ENCODE measurements at regions not wholly inside any gene's neighbourhood (a gene's known extent, or its start where the extent isn't known, plus 50 kb on each side); places are given as distances from the start of the nearest gene placed in this dataset.

DNA sequence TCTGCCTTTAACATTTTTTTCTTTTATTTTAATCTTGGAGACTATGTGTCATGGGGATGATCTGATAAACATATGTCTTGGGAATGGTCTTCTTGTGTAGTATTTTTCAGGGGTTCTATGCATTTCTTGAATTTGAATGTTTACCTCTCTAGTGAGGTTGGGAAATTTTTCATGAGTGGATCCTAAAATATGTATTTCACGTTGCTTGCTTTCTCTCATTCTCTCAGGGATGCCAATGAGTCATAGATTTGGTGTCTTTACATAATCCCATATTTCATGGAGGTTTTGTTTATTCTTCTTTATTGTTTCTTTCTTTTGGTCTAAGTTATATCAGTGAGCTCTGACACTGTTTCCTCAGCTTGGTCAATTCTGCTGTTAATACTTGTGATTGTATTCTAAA is 1237.2 kb downstream of the PLA2G4A start:
- Histone ChIP-seq H3K4me1 (no peaks in the 10 kb centered on the region), H3K27me3 (replicated peaks in 1 of 7) (no peaks in the 10 kb centered on the region), H3K36me3 (no peaks in the 10 kb centered on the region), H3K9me3 (peaks cover 0 to 50% (median 24%) of the 10 kb centered on the region in 8 donors), H3K4me3 (no peak overlapping the region), H3K27ac (no peak overlapping the region)
- DNase-seq, result no peak
- intact Hi-C loops (cut with DNase I; ENCODE audit: low total_unique reads), result no loop called here
- 70 to 78% (median 75%) methylated on average over 1 of the region's 1 CpG for WGBS, 5 donors
- TF ChIP-seq POLR2AphosphoS5 (IDR thresholded peaks at IDR 0.05) (no peak), POLR2A (IDR thresholded peaks at IDR 0.05) (no peak), CTCF (IDR thresholded peaks at IDR 0.05 in 8 of 11, conservative IDR thresholded peaks at IDR 0.05 in 3 of 11) (no peak)

DNA sequence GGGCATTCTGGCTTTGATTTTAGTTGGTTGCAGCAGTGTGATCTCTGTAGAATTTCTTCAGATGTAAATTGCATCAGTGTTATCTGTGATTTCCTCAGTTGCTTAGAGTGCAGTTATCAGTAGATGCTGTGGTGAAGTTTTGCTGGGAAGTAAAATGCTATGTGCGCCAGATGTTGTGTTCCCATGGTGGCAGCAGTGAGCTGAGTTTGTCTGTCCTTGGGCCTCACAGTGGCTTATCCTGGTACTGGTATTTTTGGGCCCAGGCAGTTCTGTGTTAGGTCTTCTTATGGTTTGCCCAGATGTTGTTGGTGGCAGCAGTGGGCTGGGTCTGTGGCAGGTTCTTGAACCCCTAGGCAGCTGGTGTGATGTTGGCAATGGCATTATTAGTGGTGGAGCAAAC is 1242.1 kb downstream of the PLA2G4A start:
- no peaks in the 10 kb centered on the region for H3K4me1 ChIP-seq
- no peak for TF ChIP-seq POLR2A (IDR thresholded peaks at IDR 0.05)
- no peak for TF ChIP-seq CTCF (IDR thresholded peaks at IDR 0.05 in 8 of 11, conservative IDR thresholded peaks at IDR 0.05 in 3 of 11)
- no peak for TF ChIP-seq POLR2AphosphoS5 (IDR thresholded peaks at IDR 0.05)
- no peak for DNase-seq
- intact Hi-C loops (cut with DNase I; ENCODE audit: low total_unique reads), result no loop called here
- H3K9me3 ChIP-seq, result peaks cover 0 to 62% (median 33%) of the 10 kb centered on the region in 8 donors
- 39 to 100% (median 85%) methylated on average over 1 of the region's 1 CpG for WGBS, 5 donors
- no peak overlapping the region for H3K27ac ChIP-seq
- H3K4me3 ChIP-seq, result no peak overlapping the region
- H3K27me3 ChIP-seq (replicated peaks in 1 of 7), result no peaks in the 10 kb centered on the region
- H3K36me3 ChIP-seq, result no peaks in the 10 kb centered on the region

GRCh38 chr1:188089015-188089414 is 1260.3 kb downstream of the PLA2G4A start:
- Histone ChIP-seq H3K4me1 (no peaks in the 10 kb centered on the region), H3K36me3 (no peaks in the 10 kb centered on the region), H3K4me3 (no peak overlapping the region), H3K27me3 (replicated peaks in 1 of 7) (no peaks in the 10 kb centered on the region), H3K27ac (no peak overlapping the region), H3K9me3 (peaks cover 0 to 22% (median 15%) of the 10 kb centered on the region in 8 donors)
- intact Hi-C loops (cut with DNase I; ENCODE audit: low total_unique reads), result no loop called here
- TF ChIP-seq POLR2A (IDR thresholded peaks at IDR 0.05) (no peak), CTCF (IDR thresholded peaks at IDR 0.05 in 8 of 11, conservative IDR thresholded peaks at IDR 0.05 in 3 of 11) (no peak), POLR2AphosphoS5 (IDR thresholded peaks at IDR 0.05) (no peak)
- no peak for DNase-seq
- WGBS, 5 donors, result 41 to 76% (median 75%) methylated on average over 3 of the region's 3 CpGs

DNA sequence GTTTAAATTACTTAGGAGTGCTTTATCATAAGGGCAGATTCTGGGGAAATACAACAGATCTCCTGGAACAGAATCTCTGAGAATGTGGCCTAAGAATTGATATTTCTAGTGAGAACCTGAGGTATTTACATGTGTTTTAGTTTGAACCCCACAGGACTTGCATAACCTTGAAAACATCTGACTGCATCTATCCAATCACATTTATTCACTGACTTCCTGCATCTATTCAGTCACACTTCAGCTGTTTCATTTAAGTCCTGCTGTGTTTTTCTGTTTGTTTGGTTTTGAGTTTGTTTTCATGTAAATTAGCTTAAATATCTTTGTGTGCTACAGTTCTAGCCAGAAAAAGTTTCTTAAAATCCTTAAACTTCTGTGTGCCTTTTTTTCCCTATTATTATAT is 1260.7 kb downstream of the PLA2G4A start:
- Histone ChIP-seq H3K27ac (no peak overlapping the region), H3K4me1 (no peaks in the 10 kb centered on the region), H3K4me3 (no peak overlapping the region), H3K36me3 (no peaks in the 10 kb centered on the region), H3K27me3 (replicated peaks in 1 of 7) (no peaks in the 10 kb centered on the region), H3K9me3 (peaks cover 0 to 22% (median 15%) of the 10 kb centered on the region in 8 donors)
- DNase-seq, result no peak
- TF ChIP-seq CTCF (IDR thresholded peaks at IDR 0.05 in 8 of 11, conservative IDR thresholded peaks at IDR 0.05 in 3 of 11) (no peak), POLR2A (IDR thresholded peaks at IDR 0.05) (no peak), POLR2AphosphoS5 (IDR thresholded peaks at IDR 0.05) (no peak)
- intact Hi-C loops (cut with DNase I; ENCODE audit: low total_unique reads), result no loop called here
